BJ (cell line): ENCODE measurements at regions not wholly inside any gene's neighbourhood (a gene's known extent, or its start where the extent isn't known, plus 50 kb on each side); places are given as distances from the start of the nearest gene placed in this dataset.

Experiments
- CTCF ChIA-PET: fragments of 350-600 bp; formaldehyde crosslinking; extraction: SDS; loops from one replicate; lab custom pipeline; 2021; ENCODE audit warnings: antibody characterized with exemption, inconsistent platforms; lab: Yijun Ruan, JAX
- POLR2A ChIA-PET: fragments of 300-600 bp; sonication (Branson Sonifier 250); formaldehyde crosslinking; extraction: SDS; loops from one replicate; lab custom pipeline; 2021; ENCODE audit warnings: antibody characterized with exemption; lab: Charles Lee
- DNase-seq: peaks from one replicate; pipeline ENCODE4 v3.0.0-alpha.2; 2011; ENCODE audit warnings: low read depth
- H3K27me3 ChIP-seq: 2 replicates; pipeline ENCODE4 v1.6.0; 2011; ENCODE audit warnings: low read length; ENCODE audit not compliant: control insufficient read depth, insufficient read depth
- H3K36me3 ChIP-seq: 2 replicates; pipeline ENCODE4 v1.5.1; 2011; ENCODE audit warnings: low read length; ENCODE audit not compliant: control insufficient read depth, insufficient read depth
- H3K4me3 ChIP-seq: 2 replicates; pipeline ENCODE4 v1.5.1; 2011; ENCODE audit warnings: low read depth, mild to moderate bottlenecking, control low read depth, low read length
- TF ChIP-seq, protein P1 (sequence below): IDR thresholded peaks from 2 replicates; pipeline ENCODE4 v1.5.1; 2011; ENCODE audit warnings: low read depth, mild to moderate bottlenecking, control low read depth, inconsistent platforms, low read length, moderate library complexity; ENCODE audit not compliant: insufficient read depth

GRCh38 chr13:44660050-44660449 lies 83.9 kb upstream of the TSC22D1 start:
- ChIA-PET CTCF (interaction anchor here (1.1 kb wide), 1 partner anchor 12 kb away, joined by 3 read pairs; no protein-coding TSS in a partner anchor), POLR2A (no interaction called here)
- H3K4me3 ChIP-seq, result no peak overlapping the region
- H3K27me3 ChIP-seq, result no peaks in the 10 kb centered on the region
- H3K36me3 ChIP-seq, result no peaks in the 10 kb centered on the region
- TF ChIP-seq, protein P1, sequence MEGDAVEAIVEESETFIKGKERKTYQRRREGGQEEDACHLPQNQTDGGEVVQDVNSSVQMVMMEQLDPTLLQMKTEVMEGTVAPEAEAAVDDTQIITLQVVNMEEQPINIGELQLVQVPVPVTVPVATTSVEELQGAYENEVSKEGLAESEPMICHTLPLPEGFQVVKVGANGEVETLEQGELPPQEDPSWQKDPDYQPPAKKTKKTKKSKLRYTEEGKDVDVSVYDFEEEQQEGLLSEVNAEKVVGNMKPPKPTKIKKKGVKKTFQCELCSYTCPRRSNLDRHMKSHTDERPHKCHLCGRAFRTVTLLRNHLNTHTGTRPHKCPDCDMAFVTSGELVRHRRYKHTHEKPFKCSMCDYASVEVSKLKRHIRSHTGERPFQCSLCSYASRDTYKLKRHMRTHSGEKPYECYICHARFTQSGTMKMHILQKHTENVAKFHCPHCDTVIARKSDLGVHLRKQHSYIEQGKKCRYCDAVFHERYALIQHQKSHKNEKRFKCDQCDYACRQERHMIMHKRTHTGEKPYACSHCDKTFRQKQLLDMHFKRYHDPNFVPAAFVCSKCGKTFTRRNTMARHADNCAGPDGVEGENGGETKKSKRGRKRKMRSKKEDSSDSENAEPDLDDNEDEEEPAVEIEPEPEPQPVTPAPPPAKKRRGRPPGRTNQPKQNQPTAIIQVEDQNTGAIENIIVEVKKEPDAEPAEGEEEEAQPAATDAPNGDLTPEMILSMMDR, result no peak
- DNase-seq, result no peak

DNA sequence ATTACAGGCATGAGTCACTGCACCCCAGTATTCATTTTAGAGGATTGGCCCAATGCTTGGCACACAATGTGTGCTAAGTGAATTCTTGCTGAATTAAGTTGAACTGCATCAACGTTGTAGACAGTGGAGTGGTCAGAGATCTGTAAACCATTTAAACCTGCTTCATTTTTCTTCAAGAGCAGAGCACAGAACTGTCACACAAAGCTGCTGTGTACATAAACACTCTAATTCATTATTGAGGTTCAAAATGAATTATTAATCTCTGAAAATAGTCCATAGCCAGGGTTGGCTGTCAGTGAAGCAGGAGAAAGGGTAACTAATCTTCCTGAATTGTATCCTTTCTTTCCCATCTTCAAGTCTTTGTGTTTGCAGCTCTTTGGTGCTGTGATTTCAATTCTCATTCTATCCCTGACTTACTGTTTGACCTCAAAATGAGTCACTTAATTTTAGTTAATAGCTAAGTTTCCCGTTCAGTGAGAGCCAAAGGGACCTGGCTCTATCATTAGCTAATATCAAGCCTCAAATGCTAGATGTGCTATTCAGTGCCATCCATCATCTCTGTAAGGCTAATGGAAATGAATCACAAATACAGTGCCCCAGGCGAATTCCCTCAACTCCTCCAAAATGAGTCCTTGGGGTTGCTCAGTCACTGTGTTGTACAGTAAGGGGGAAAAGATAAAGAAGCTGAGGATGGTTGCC lies 77.0 kb upstream of the TSC22D1 start:
- no peak for DNase-seq
- Histone ChIP-seq H3K4me3 (no peak overlapping the region), H3K27me3 (no peaks in the 10 kb centered on the region), H3K36me3 (no peaks in the 10 kb centered on the region)
- ChIA-PET POLR2A (interaction anchor here (1.1 kb wide), 1 partner anchor 61 kb away, joined by 3 read pairs; no protein-coding TSS in a partner anchor), CTCF (interaction anchor here (0.8 to 0.9 kb wide), 2 partner anchors 10 to 41 kb away, joined by 3 read pairs; no protein-coding TSS in a partner anchor)
- TF ChIP-seq, protein P1, result no peak

DNA sequence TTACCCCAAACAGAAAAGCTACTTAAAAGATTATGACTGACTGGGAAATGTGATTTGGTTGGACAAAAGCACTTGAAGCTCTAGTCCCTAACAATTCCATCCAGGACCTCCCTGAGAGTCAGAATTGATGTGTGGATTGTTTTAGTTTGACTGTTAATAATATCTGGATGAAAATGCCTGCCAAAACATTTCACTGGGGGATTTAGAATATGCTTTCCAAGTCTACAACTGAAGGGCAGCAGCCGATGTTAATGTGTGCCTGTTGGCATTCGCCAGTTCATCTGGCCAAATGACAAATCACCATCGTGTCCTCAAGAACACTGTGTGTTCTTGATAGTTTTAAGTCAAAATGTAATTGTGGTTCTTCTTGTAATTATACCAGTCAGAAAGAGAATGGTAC lies 76.0 kb upstream of the TSC22D1 start:
- TF ChIP-seq, protein P1, result no peak
- H3K27me3 ChIP-seq, result no peaks in the 10 kb centered on the region
- ChIA-PET CTCF (no interaction called here), POLR2A (no interaction called here)
- DNase-seq, result no peak
- no peaks in the 10 kb centered on the region for H3K36me3 ChIP-seq
- H3K4me3 ChIP-seq, result no peak overlapping the region

GRCh38 chr13:44651724-44652123 lies 75.6 kb upstream of the TSC22D1 start:
- ChIA-PET POLR2A (no interaction called here), CTCF (no interaction called here)
- Histone ChIP-seq H3K36me3 (no peaks in the 10 kb centered on the region), H3K27me3 (no peaks in the 10 kb centered on the region), H3K4me3 (no peak overlapping the region)
- DNase-seq, result no peak
- TF ChIP-seq, protein P1, result no peak

DNA sequence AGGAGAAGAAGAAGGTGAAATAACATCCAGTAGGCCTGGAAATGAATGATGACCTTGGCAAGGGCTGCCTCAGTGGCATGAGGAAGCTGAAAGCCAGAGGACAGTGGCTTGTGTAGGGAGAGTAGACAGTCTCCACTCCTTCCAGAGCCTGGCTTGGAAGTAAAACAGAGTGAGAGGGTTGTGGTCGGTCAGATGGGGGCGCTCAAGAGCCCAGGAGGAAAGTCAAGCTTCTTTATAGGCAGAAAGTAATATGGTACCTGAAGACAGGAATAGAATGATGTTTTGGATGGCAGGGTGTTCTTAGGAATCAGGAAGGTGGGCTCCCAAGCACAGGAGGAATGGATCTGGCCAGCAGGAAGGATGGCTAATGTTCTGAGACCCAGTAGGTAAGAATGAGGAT lies 75.1 kb upstream of the TSC22D1 start:
- ChIA-PET CTCF (interaction anchor here (0.6 to 1.6 kb wide), 2 partner anchors 21 to 334 kb away, joined by 3 to 4 read pairs; no protein-coding TSS in a partner anchor), POLR2A (no interaction called here)
- TF ChIP-seq, protein P1, result no peak
- DNase-seq, result no peak
- H3K27me3 ChIP-seq, result no peaks in the 10 kb centered on the region
- H3K36me3 ChIP-seq, result no peaks in the 10 kb centered on the region
- H3K4me3 ChIP-seq, result no peak overlapping the region
